ENCODE measurements at regions not wholly inside any gene's neighbourhood (a gene's known extent, or its start where the extent isn't known, plus 50 kb on each side); places are given as distances from the start of the nearest gene placed in this dataset.

DNA sequence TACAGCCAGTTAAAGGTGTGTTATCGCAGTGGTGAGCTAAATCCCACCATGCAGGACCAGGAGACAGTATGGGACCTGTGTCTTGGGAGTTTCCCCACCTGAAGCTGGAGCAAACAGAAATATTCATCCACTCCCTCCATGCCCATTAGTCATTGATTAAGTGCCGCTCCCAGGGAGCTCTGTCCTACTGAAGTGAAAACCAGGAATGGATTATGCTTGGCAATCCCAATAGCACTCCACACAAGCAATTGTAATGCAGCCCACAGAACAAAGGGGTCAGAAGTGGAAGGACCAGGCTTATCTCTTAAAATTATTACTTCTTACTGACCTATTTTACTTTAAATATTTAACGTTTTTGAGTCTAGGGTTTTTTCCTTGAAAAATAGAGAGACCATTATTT is 1005.4 kb downstream of the ADGRL2 start:
- no peak overlapping the region for H3K27ac ChIP-seq (ENCODE audit: low read depth, low read length, poor library complexity, severe bottlenecking)
- no peaks in the 10 kb centered on the region for H3K4me1 ChIP-seq (ENCODE audit: insufficient read depth, low read length, poor library complexity, severe bottlenecking)
- intact Hi-C loops (cut with micrococcal nuclease; ENCODE audit: unreplicated experiment): loop anchor here (5.0 kb wide), 1 partner anchor 46 kb away; no protein-coding TSS in a partner anchor
- H3K9me3 ChIP-seq (ENCODE audit: low read depth, low read length, poor library complexity, severe bottlenecking): no peaks in the 10 kb centered on the region
- no peak overlapping the region for H3K4me3 ChIP-seq (ENCODE audit: low read depth, low read length, poor library complexity, severe bottlenecking)
- BruUV-seq (replicated peaks): no TSS peak
- no peak for TF ChIP-seq EZH2 (IDR thresholded peaks at IDR 0.05; ENCODE audit: borderline replicate concordance, low read depth, low read length, poor library complexity, severe bottlenecking)
- TF ChIP-seq, protein P1, sequence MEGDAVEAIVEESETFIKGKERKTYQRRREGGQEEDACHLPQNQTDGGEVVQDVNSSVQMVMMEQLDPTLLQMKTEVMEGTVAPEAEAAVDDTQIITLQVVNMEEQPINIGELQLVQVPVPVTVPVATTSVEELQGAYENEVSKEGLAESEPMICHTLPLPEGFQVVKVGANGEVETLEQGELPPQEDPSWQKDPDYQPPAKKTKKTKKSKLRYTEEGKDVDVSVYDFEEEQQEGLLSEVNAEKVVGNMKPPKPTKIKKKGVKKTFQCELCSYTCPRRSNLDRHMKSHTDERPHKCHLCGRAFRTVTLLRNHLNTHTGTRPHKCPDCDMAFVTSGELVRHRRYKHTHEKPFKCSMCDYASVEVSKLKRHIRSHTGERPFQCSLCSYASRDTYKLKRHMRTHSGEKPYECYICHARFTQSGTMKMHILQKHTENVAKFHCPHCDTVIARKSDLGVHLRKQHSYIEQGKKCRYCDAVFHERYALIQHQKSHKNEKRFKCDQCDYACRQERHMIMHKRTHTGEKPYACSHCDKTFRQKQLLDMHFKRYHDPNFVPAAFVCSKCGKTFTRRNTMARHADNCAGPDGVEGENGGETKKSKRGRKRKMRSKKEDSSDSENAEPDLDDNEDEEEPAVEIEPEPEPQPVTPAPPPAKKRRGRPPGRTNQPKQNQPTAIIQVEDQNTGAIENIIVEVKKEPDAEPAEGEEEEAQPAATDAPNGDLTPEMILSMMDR (conservative IDR thresholded peaks at IDR 0.05; ENCODE audit: low read depth, low read length): no peak
- ChIA-PET CTCF (no interaction called here), POLR2A (ENCODE audit: low non-redundant PET) (no interaction called here)
- DNase-seq (ENCODE audit: low spot score): no peak
- no peaks in the 10 kb centered on the region for H3K36me3 ChIP-seq (ENCODE audit: insufficient read depth, low read length, poor library complexity, severe bottlenecking)
- peaks cover 22% of the 10 kb centered on the region for H3K27me3 ChIP-seq (replicated peaks; ENCODE audit: insufficient read depth, low read depth, low read length, poor library complexity)

DNA sequence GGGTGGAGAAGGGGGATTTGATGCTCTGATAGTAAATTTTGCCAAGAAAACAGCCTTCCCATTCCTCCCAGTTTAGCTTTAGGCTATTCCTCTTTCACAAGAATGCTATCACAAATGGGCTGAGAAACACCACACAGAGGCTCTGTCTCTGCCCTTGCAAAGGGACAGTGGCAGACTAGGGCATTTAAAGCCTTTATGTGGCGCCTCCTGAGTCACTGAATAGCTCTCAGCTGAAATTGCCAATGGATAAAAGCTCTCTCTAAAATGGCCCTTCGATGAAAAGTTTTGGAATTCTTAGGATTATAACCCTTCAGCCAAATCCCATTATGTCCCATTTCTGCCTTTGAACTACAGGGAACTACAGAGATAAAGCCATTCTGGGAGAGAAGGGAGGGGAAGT is 1000.4 kb downstream of the ADGRL2 start:
- CTCF ChIA-PET: no interaction called here
- intact Hi-C loops (cut with micrococcal nuclease; ENCODE audit: unreplicated experiment): no loop called here
- Histone ChIP-seq H3K27ac (ENCODE audit: low read depth, low read length, poor library complexity, severe bottlenecking) (no peak overlapping the region), H3K4me3 (ENCODE audit: low read depth, low read length, poor library complexity, severe bottlenecking) (no peak overlapping the region), H3K36me3 (ENCODE audit: insufficient read depth, low read length, poor library complexity, severe bottlenecking) (no peaks in the 10 kb centered on the region), H3K4me1 (ENCODE audit: insufficient read depth, low read length, poor library complexity, severe bottlenecking) (no peaks in the 10 kb centered on the region), H3K27me3 (replicated peaks; ENCODE audit: insufficient read depth, low read depth, low read length, poor library complexity) (peaks cover 3% of the 10 kb centered on the region), H3K9me3 (ENCODE audit: low read depth, low read length, poor library complexity, severe bottlenecking) (no peaks in the 10 kb centered on the region)
- TF ChIP-seq, protein P1 (conservative IDR thresholded peaks at IDR 0.05; ENCODE audit: low read depth, low read length): no peak
- no peak for TF ChIP-seq EZH2 (IDR thresholded peaks at IDR 0.05; ENCODE audit: borderline replicate concordance, low read depth, low read length, poor library complexity, severe bottlenecking)
- POLR2A ChIA-PET (ENCODE audit: low non-redundant PET): no interaction called here
- DNase-seq (ENCODE audit: low spot score): no peak
- no TSS peak for BruUV-seq (replicated peaks)

DNA sequence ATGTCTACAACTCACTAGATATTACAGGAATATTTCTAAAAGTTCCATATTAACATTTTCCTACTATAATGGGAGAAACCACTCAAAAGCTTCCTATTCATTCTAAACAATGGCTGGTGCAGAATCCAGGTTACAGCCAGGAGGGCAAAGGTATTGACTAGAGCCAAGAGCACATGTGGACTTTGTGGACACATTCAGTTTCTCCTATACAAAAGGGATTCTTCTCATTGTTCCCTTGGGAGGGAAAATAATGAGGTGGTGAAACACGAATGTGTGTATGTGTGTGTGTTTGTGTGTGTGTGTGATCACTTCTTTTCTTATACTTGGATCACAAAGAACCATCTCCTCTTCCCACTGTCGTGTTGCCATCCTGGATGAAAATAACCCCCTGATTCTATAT is 1000.0 kb downstream of the ADGRL2 start:
- CTCF ChIA-PET: no interaction called here

More for the DNA sequence above, 1000.0 kb downstream of the ADGRL2 start:
- Histone ChIP-seq H3K27me3 (replicated peaks; ENCODE audit: insufficient read depth, low read depth, low read length, poor library complexity) (peaks cover 2% of the 10 kb centered on the region), H3K9me3 (ENCODE audit: low read depth, low read length, poor library complexity, severe bottlenecking) (no peaks in the 10 kb centered on the region), H3K36me3 (ENCODE audit: insufficient read depth, low read length, poor library complexity, severe bottlenecking) (no peaks in the 10 kb centered on the region), H3K4me1 (ENCODE audit: insufficient read depth, low read length, poor library complexity, severe bottlenecking) (no peaks in the 10 kb centered on the region), H3K27ac (ENCODE audit: low read depth, low read length, poor library complexity, severe bottlenecking) (no peak overlapping the region), H3K4me3 (ENCODE audit: low read depth, low read length, poor library complexity, severe bottlenecking) (no peak overlapping the region)
- no TSS peak for BruUV-seq (replicated peaks)
- intact Hi-C loops (cut with micrococcal nuclease; ENCODE audit: unreplicated experiment): no loop called here
- POLR2A ChIA-PET (ENCODE audit: low non-redundant PET): no interaction called here
- no peak for DNase-seq (ENCODE audit: low spot score)
- no peak for TF ChIP-seq EZH2 (IDR thresholded peaks at IDR 0.05; ENCODE audit: borderline replicate concordance, low read depth, low read length, poor library complexity, severe bottlenecking)
- TF ChIP-seq, protein P1 (conservative IDR thresholded peaks at IDR 0.05; ENCODE audit: low read depth, low read length): no peak

Data from A673 (cell line).